GM12878 (cell line): ENCODE measurements at regions not wholly inside any gene's neighbourhood (a gene's known extent, or its start where the extent isn't known, plus 50 kb on each side); places are given as distances from the start of the nearest gene placed in this dataset.
"Not testable (repeated sequence)": the region's sequence is repeated elsewhere in the genome, so short reads cannot be mapped to it uniquely, and the experiment has no call there.

Experiments
- ATAC-seq: fragments of 200-7000 bp; cut with Tn5 transposase; 3 replicates; pipeline ENCODE4 v1.9.1; 2020; ENCODE audit warnings: mild to moderate bottlenecking, moderate library complexity
- BruUV-seq: library from RNA; stranded (reverse); fragments of 400-500 nt; replicated peaks from 2 replicates; lab custom pipeline; 2021; lab: Mats Ljungman, UMichigan
- CTCF ChIA-PET: fragments of 300-600 bp; sonication (Branson Sonifier 250); formaldehyde crosslinking; extraction: SDS; loops from one replicate; lab custom pipeline; 2021; ENCODE audit warnings: inconsistent platforms; lab: Yijun Ruan, JAX
- POLR2A ChIA-PET: fragments of 350-600 bp; formaldehyde crosslinking; extraction: SDS; loops from one replicate; lab custom pipeline; 2021; ENCODE audit warnings: inconsistent platforms; lab: Charles Lee
- RAD21 ChIA-PET: fragments of 300-600 bp; sonication (Branson Sonifier 250); formaldehyde crosslinking; loops from one replicate; lab custom pipeline; 2023; ENCODE audit warnings: antibody characterized with exemption; ENCODE audit not compliant: unreplicated experiment; lab: Charles Lee
- SMC1A ChIA-PET: fragments of 300-600 bp; sonication (Branson Sonifier 250); formaldehyde crosslinking; loops from one replicate; lab custom pipeline; 2023; ENCODE audit not compliant: unreplicated experiment, uncharacterized antibody; lab: Charles Lee
- DNase-seq: peaks from one replicate; pipeline ENCODE4 v3.0.0-alpha.2; 2011; ENCODE audit warnings: low read depth, low spot score
- FAIRE-seq: peaks from 3 replicates; lab custom pipeline; 2011; peaks lifted over from hg19 to GRCh38; lab: Jason Lieb, UNC
- H2AFZ ChIP-seq: 2 replicates; pipeline ENCODE4 v1.6.0; 2011; ENCODE audit warnings: low read depth, low read length, control low read depth; ENCODE audit not compliant: control insufficient read depth
- H3K27ac ChIP-seq: 2 replicates; pipeline ENCODE4 v1.5.1; 2011; ENCODE audit warnings: control low read depth; ENCODE audit not compliant: control insufficient read depth, insufficient read depth
- H3K27me3 ChIP-seq, 2 experiments: replicated peaks in 1 of 2; 2 replicates each; pipeline versions ENCODE4 v1.6.0 to v1.6.1; 2011; ENCODE audit warnings: low read length in 1 of 2; ENCODE audit not compliant: control insufficient read depth in 2 of 2, insufficient read depth in 2 of 2
- H3K36me3 ChIP-seq, 2 experiments: 2 replicates each; pipeline ENCODE4 v1.5.1; 2011; ENCODE audit warnings: low read length in 1 of 2; ENCODE audit not compliant: control insufficient read depth in 2 of 2, insufficient read depth in 2 of 2
- H3K4me1 ChIP-seq: 2 replicates; pipeline ENCODE4 v1.6.1; 2011; ENCODE audit warnings: mild to moderate bottlenecking, low read length, moderate library complexity, mixed read lengths; ENCODE audit not compliant: control insufficient read depth, insufficient read depth
- H3K4me2 ChIP-seq: 2 replicates; pipeline ENCODE4 v1.6.0; 2011; ENCODE audit warnings: control low read depth; ENCODE audit not compliant: control insufficient read depth, insufficient read depth
- H3K4me3 ChIP-seq: fragments of 200-600 bp; sonication (generic); 2 replicates; pipeline ENCODE4 v1.5.1; 2016
- H3K79me2 ChIP-seq: 2 replicates; pipeline ENCODE4 v1.6.0; 2011; ENCODE audit warnings: low read length; ENCODE audit not compliant: control insufficient read depth, insufficient read depth
- H3K9ac ChIP-seq: 2 replicates; pipeline ENCODE4 v1.8.0; 2011; ENCODE audit warnings: low read length, control low read depth, mixed read lengths; ENCODE audit not compliant: control insufficient read depth, insufficient read depth
- H3K9me3 ChIP-seq: replicated peaks from 3 replicates; pipeline ENCODE4 v1.5.1; 2011; ENCODE audit warnings: mild to moderate bottlenecking, low read length; ENCODE audit not compliant: control insufficient read depth, insufficient read depth
- H4K20me1 ChIP-seq: 2 replicates; pipeline ENCODE4 v1.6.0; 2011; ENCODE audit not compliant: control insufficient read depth, insufficient read depth
- WGBS: methylation state at CpG from one replicate; pipeline ENCODE4 v1.1.6; 2016; ENCODE audit warnings: low lambda C conversion rate; ENCODE audit not compliant: insufficient replicate concordance, insufficient coverage; ENCODE audit errors: missing lambda C conversion rate; 5-methylcytosine and 5-hydroxymethylcytosine counted together
- in situ Hi-C: fragments of 300-500 bp; cut with MboI; formaldehyde crosslinking; loops from 9 replicates; pipeline ENCODE4 v1.14.3; 2018; ENCODE audit warnings: mixed read lengths
- intact Hi-C: fragments of 100-400 bp; cut with micrococcal nuclease; formaldehyde crosslinking; loops from one replicate; pipeline ENCODE4 v1.14.2; 2022; ENCODE audit not compliant: unreplicated experiment

- H3K4me1 ChIP-seq, H3K9ac ChIP-seq, H3K79me2 ChIP-seq, H3K4me3 ChIP-seq, H3K9me3 ChIP-seq, POLR2A ChIA-PET, H2AFZ ChIP-seq, CTCF ChIA-PET, BruUV-seq, H3K36me3 ChIP-seq, H3K27ac ChIP-seq, intact Hi-C loops, H3K27me3 ChIP-seq, in situ Hi-C loops, H3K4me2 ChIP-seq, RAD21 ChIA-PET, SMC1A ChIA-PET, H4K20me1 ChIP-seq, ATAC-seq, FAIRE-seq, DNase-seq: not testable (repeated sequence)
- WGBS: 58% methylated on average over 22 of the region's 24 CpGs
Observed at GRCh38 chr16:88134899-88135682, 183.9 kb downstream of the BANP start.

DNA sequence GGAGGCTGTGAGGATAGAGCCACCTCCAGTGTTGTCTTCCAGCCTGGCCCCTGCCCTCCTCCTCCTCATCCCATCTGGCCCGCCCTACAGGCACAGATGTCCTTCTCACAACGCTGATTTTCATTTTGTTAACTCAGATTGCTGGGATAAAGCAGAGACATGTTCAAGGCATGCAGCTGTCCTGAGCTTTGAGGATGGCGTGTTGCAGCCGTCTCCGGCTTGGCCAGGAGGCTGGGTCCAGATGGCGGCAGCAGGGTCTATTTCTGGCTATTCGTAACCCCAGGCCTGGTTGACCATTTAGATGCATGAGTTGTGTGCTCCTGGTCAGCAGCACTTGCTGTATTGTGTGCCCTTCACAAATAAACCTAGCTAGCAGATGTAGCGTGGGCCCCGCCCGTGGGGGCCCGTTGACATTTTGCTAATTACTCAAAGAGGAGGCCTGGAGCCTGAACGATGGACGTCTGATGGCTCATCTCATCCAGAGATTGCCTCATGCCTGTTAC is 185.0 kb downstream of the BANP start:
- H3K9me3 ChIP-seq, RAD21 ChIA-PET, H3K27me3 ChIP-seq, H3K9ac ChIP-seq, POLR2A ChIA-PET, BruUV-seq, H4K20me1 ChIP-seq, SMC1A ChIA-PET, ATAC-seq, H3K4me2 ChIP-seq, FAIRE-seq, H3K4me1 ChIP-seq, H3K27ac ChIP-seq, in situ Hi-C loops, H3K36me3 ChIP-seq, H2AFZ ChIP-seq, intact Hi-C loops, DNase-seq, CTCF ChIA-PET, H3K79me2 ChIP-seq, H3K4me3 ChIP-seq: not testable (repeated sequence)
- 64% methylated on average over 13 of the region's 13 CpGs for WGBS

GRCh38 chr16:88136939-88137338 is 185.7 kb downstream of the BANP start:
- SMC1A ChIA-PET, H3K27ac ChIP-seq, ATAC-seq, H3K27me3 ChIP-seq, H3K36me3 ChIP-seq, FAIRE-seq, CTCF ChIA-PET, RAD21 ChIA-PET, H3K9ac ChIP-seq, H3K4me3 ChIP-seq, BruUV-seq, H3K4me2 ChIP-seq, in situ Hi-C loops, DNase-seq, H3K79me2 ChIP-seq, H4K20me1 ChIP-seq, POLR2A ChIA-PET, H3K4me1 ChIP-seq, intact Hi-C loops, H3K9me3 ChIP-seq, H2AFZ ChIP-seq: not testable (repeated sequence)
- 76% methylated on average over 4 of the region's 4 CpGs for WGBS

DNA sequence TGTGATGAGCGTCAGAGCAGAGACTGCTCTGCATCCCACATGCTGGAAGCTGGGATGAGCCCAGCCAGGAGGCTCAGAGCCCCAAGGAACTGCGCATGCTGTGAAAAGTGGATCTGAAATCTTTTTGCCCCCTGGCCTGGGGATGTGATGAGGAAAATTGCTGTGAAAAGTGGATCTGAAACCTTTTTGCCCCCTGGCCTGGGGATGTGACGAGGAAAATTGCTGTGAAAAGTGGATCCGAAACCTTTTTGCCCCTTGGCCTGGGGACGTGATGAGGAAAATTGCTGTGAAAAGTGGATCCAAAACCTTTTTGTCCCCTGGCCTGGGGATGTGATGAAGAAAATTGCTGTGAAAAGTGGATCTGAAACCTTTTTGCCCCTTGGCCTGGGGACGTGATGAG is 187.9 kb downstream of the BANP start:
- H3K9ac ChIP-seq, RAD21 ChIA-PET, H3K4me3 ChIP-seq, in situ Hi-C loops, FAIRE-seq, DNase-seq, H3K9me3 ChIP-seq, H3K4me2 ChIP-seq, H3K27ac ChIP-seq, H3K36me3 ChIP-seq, SMC1A ChIA-PET, H3K27me3 ChIP-seq, BruUV-seq, intact Hi-C loops, H2AFZ ChIP-seq, H4K20me1 ChIP-seq, POLR2A ChIA-PET, H3K4me1 ChIP-seq, ATAC-seq, CTCF ChIA-PET, H3K79me2 ChIP-seq: not testable (repeated sequence)
- WGBS: 38% methylated on average over 4 of the region's 6 CpGs
